Stomach (tissue), 8 donors: ENCODE measurements at regions not wholly inside any gene's neighbourhood (a gene's known extent, or its start where the extent isn't known, plus 50 kb on each side); places are given as distances from the start of the nearest gene placed in this dataset.

ENCODE experiments used
- DNase-seq, 2 donors: peaks; one replicate each; pipeline versions ENCODE4 v3.0.0 to v3.0.0-alpha.2; 2013 to 2019
- H3K27ac ChIP-seq, 5 donors: fragments of 200-600 bp in 4 of 5; sonication (generic) in 4 of 5; one replicate each; pipeline ENCODE4 v1.5.1; 2013 to 2019; ENCODE audit warnings: mild to moderate bottlenecking in 1 of 5, moderate library complexity in 1 of 5
- H3K27me3 ChIP-seq, 3 donors: fragments of 200-600 bp; sonication (generic); one replicate each; pipeline ENCODE4 v1.5.1; 2017 to 2019; ENCODE audit warnings: mixed run types in 1 of 3
- H3K36me3 ChIP-seq, 4 donors: fragments of 200-600 bp; sonication (generic); 1 replicate in 3 of 4; 2 replicates in 1 of 4; pipeline ENCODE4 v1.5.1; 2016 to 2019
- H3K4me1 ChIP-seq, 4 donors: fragments of 200-600 bp; sonication (generic); one replicate each; pipeline ENCODE4 v1.5.1; 2016 to 2019
- H3K4me3 ChIP-seq, 4 donors: fragments of 200-600 bp; sonication (generic) in 3 of 4; one replicate each; pipeline ENCODE4 v1.5.1; 2016 to 2019; ENCODE audit warnings: mild to moderate bottlenecking in 1 of 4
- H3K9me3 ChIP-seq, 4 donors: fragments of 200-600 bp; sonication (generic); one replicate each; pipeline ENCODE4 v1.5.1; 2016 to 2019
- EP300 ChIP-seq: sonication (generic); formaldehyde crosslinking; IDR thresholded peaks from one replicate; pipeline ENCODE4 v1.6.1; 2017; ENCODE audit warnings: antibody characterized with exemption
- POLR2A ChIP-seq, 4 donors: fragments of 450-650 bp; IDR thresholded peaks; one replicate each; pipeline ENCODE4 v1.6.1; 2016; ENCODE audit warnings: antibody characterized with exemption in 4 of 4, control low read depth in 2 of 4, mild to moderate bottlenecking in 1 of 4, moderate library complexity in 1 of 4
- POLR2AphosphoS5 ChIP-seq, 3 donors: sonication (generic); formaldehyde crosslinking; IDR thresholded peaks; one replicate each; pipeline ENCODE4 v1.6.1; 2016; ENCODE audit warnings: antibody characterized with exemption in 3 of 3
- WGBS, 5 donors: extraction: QIAGEN DNeasy Blood & Tissue Kit in 3 of 5; methylation state at CpG; one replicate each; pipeline versions ENCODE4 v1.1.5 to v1.1.7; 2013 to 2018; 5-methylcytosine and 5-hydroxymethylcytosine counted together
- intact Hi-C: fragments of 100-400 bp; cut with DNase I; formaldehyde crosslinking; loops from one replicate; pipeline ENCODE4 v1.15.1; 2023; ENCODE audit warnings: low total_unique reads
- TF ChIP-seq, protein P1 (sequence below), 7 experiments: fragments of 450-650 bp in 4 of 7; fragments of 200-600 bp in 3 of 7; sonication (generic) in 3 of 7; IDR thresholded peaks; one replicate each; pipeline ENCODE4 v1.5.1; 2016 to 2019; ENCODE audit warnings: antibody characterized with exemption in 7 of 7, control low read depth in 2 of 7, mild to moderate bottlenecking in 1 of 7
- donor health status: healthy with polysubstance abuse.
- donor health status: Bipolar disorder and iron deficiency.
- donor health status: healthy.

DNA sequence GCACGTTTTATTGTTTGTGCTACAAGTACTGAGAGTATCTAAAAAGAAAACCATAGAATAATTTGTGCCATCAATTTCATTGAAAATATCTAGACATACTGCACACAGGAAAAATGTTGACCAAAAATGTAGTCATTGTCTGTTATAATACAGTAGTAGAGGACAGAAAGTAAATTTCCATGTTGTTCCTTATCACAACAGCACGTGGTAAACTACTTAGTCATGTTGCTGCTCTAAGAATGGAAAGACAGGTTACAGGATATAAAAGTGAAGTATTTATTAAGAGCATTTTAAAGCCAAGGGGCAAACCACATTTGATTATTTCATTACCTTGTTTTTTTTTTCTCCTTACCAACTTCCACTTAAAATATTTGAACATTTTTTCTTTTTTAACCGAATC, 89.0 kb upstream of the CEP85L start:
- intact Hi-C loops = no loop called here
- 33 to 46% (median 39%) methylated on average over 3 of the region's 3 CpGs for WGBS, 5 donors
- Histone ChIP-seq H3K36me3 (no peaks in the 10 kb centered on the region), H3K4me1 (peaks cover 0 to 19% (median 14%) of the 10 kb centered on the region in 4 donors), H3K27ac (no peak overlapping the region), H3K9me3 (no peaks in the 10 kb centered on the region), H3K27me3 (no peaks in the 10 kb centered on the region), H3K4me3 (no peak overlapping the region)
- TF ChIP-seq POLR2AphosphoS5 (IDR thresholded peaks at IDR 0.05) (no peak), EP300 (no peak), POLR2A (IDR thresholded peaks at IDR 0.05) (no peak)
- TF ChIP-seq, protein P1, sequence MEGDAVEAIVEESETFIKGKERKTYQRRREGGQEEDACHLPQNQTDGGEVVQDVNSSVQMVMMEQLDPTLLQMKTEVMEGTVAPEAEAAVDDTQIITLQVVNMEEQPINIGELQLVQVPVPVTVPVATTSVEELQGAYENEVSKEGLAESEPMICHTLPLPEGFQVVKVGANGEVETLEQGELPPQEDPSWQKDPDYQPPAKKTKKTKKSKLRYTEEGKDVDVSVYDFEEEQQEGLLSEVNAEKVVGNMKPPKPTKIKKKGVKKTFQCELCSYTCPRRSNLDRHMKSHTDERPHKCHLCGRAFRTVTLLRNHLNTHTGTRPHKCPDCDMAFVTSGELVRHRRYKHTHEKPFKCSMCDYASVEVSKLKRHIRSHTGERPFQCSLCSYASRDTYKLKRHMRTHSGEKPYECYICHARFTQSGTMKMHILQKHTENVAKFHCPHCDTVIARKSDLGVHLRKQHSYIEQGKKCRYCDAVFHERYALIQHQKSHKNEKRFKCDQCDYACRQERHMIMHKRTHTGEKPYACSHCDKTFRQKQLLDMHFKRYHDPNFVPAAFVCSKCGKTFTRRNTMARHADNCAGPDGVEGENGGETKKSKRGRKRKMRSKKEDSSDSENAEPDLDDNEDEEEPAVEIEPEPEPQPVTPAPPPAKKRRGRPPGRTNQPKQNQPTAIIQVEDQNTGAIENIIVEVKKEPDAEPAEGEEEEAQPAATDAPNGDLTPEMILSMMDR (IDR thresholded peaks at IDR 0.05) = no peak
- no peak for DNase-seq

DNA sequence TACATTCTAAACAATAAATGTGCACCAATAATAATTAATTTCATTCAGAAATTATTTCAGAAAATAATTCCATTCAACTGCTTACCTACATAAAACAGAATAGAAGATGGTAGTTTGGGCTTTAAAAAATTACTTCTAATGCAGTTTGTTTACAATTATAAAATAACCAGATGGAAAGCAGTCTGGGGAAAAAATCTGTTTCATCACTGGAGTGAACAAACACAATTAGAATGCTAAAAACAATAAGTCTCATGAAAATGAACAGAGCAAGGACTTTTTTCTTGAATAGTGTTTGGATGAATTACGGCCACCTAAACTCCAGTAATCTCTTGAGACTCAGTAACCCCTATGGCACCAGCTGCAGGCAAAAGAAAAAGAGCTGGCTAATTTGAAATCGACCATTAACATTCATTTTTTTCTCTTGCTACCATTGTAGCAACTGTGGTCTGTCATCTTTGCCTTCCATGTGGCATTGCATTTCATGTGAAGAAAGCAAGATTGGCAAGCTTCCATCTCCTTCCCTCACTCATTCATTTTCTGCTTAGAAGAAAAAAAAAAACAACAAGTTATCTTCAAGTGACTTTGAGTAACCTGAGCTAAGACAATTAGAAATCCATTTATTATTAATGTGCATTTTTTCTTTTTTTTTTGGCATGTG, 88.4 kb upstream of the CEP85L start:
- DNase-seq = no peak

DNA sequence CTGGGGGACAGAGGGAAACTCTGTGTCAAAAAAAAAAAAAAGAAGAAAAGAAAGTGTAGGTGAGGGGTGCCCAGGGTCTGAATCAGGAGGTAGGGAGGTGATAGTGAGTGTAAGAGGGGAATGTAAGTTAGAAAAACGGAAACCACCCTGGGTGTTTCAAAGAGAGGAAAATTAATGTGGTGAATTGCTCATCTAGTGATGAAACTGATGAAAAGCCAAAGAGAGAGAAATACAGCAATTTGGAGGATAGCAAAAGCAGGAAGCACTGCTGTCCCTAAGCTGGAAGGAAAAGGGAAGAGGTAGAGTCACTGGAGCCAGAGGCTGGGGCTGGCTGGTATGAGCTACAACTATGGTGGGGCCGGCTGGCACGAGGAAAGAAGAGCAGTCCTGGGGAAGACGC, 85.0 kb upstream of the CEP85L start:
- no peaks in the 10 kb centered on the region for H3K36me3 ChIP-seq
- intact Hi-C loops = no loop called here
- 88 to 97% (median 96%) methylated on average over 4 of the region's 4 CpGs for WGBS, 5 donors
- DNase-seq = no peak
- TF ChIP-seq POLR2AphosphoS5 (IDR thresholded peaks at IDR 0.05) (no peak), EP300 (no peak), POLR2A (IDR thresholded peaks at IDR 0.05) (no peak)
- TF ChIP-seq, protein P1 (IDR thresholded peaks at IDR 0.05) = no peak
- H3K27me3 ChIP-seq = no peaks in the 10 kb centered on the region
- H3K9me3 ChIP-seq = no peaks in the 10 kb centered on the region
- H3K4me1 ChIP-seq = peaks cover 0 to 3% (median 0%) of the 10 kb centered on the region in 4 donors
- no peak overlapping the region for H3K4me3 ChIP-seq
- no peak overlapping the region for H3K27ac ChIP-seq

More for the DNA sequence above, 88.4 kb upstream of the CEP85L start:
- TF ChIP-seq POLR2AphosphoS5 (IDR thresholded peaks at IDR 0.05) (no peak), EP300 (no peak), POLR2A (IDR thresholded peaks at IDR 0.05) (no peak)
- TF ChIP-seq, protein P1 (IDR thresholded peaks at IDR 0.05) = no peak
- Histone ChIP-seq H3K27ac (no peak overlapping the region), H3K4me1 (peaks cover 0 to 18% (median 11%) of the 10 kb centered on the region in 4 donors), H3K36me3 (no peaks in the 10 kb centered on the region), H3K4me3 (no peak overlapping the region), H3K27me3 (no peaks in the 10 kb centered on the region), H3K9me3 (no peaks in the 10 kb centered on the region)
- 64 to 73% (median 68%) methylated on average over 2 of the region's 2 CpGs for WGBS, 5 donors
- intact Hi-C loops = no loop called here

DNA sequence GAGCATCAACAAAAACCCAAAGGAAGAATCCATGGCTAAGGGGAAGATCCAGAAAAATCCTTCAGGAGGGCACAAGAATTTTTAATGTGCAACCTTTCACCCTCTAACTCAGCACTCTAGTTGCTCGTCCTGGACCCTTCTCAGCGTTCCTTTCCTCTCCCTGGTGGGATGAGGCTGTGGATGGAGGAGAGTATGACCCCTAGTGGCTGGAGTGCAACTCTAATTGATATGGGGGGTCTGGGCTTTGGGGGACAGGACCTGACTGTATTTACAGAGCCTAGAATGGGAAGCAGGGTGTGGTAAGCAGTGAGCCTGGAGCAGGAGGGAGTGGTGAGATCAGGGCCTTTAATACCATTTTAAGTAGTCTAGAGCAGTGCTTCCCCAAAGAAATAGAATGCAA, 83.9 kb upstream of the CEP85L start:
- DNase-seq = no peak
- no peaks in the 10 kb centered on the region for H3K27me3 ChIP-seq
- 47 to 67% (median 58%) methylated on average over 2 of the region's 2 CpGs for WGBS, 5 donors

More for the DNA sequence above, 83.9 kb upstream of the CEP85L start:
- Histone ChIP-seq H3K9me3 (no peaks in the 10 kb centered on the region), H3K36me3 (no peaks in the 10 kb centered on the region), H3K4me3 (no peak overlapping the region), H3K27ac (no peak overlapping the region), H3K4me1 (peaks cover 0 to 3% (median 0%) of the 10 kb centered on the region in 4 donors)
- intact Hi-C loops = no loop called here
- TF ChIP-seq POLR2AphosphoS5 (IDR thresholded peaks at IDR 0.05) (no peak), POLR2A (IDR thresholded peaks at IDR 0.05) (no peak)
- TF ChIP-seq, protein P1 (IDR thresholded peaks at IDR 0.05) = peak in 1 of 7 experiments; percentile 20
